ENCODE measurements at regions not wholly inside any gene's neighbourhood (a gene's known extent, or its start where the extent isn't known, plus 50 kb on each side); places are given as distances from the start of the nearest gene placed in this dataset.

DNA sequence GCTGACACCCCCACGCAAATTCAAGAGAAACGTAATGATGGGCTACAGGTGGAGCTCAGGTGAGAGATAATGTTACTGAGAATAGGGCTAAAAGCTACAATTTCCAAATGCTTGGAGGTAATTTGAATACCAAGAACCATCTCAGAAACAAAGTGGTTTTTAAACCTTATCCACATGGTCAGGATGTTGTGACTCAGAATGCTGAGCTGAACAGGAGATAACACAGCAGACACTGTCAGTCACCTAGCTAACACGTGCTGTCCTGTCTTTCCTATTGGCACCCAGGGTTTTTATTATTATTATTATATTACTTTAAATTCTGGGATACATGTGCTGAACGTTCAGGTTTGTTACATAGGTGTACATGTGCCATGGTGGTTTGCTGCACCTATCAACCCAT is 233.0 kb upstream of the MAF start:
- DNase-seq (ENCODE audit: low spot score), result no peak

DNA sequence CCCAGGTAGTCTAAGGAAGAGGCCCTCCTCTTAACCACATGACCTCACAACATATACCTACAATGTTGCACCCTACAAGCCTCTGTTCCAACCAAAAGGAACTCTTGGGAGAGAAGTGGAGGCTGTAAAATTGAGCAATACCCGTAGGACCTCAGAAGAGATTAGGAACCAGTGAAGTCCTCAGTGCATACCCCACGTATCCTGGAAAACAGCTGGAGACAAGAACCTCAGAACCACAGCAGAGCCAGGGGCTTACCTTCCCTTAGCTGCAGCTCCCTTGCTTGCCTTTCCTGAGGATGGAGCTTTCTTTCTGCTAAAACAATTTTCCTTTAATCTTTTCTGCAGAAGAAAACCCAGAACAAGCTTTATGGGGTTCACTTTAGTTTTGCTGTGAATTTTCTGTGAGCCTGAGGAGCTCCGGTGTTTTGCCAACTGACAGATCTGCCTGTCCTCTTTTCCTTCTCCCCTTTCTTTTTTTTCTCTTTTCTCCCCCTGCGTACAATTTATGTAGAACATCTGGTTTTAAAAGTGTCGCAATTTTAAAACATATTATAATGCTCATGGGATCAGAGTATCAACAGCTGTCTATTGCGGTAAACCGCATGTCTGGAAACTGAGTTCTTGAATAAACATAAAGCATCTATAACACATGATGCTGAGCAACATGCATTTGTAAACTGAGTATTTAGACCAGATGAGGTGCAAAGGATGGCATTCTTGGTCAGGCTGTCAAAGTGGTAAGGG is 226.4 kb upstream of the MAF start:
- no peak for DNase-seq (ENCODE audit: low spot score)

DNA sequence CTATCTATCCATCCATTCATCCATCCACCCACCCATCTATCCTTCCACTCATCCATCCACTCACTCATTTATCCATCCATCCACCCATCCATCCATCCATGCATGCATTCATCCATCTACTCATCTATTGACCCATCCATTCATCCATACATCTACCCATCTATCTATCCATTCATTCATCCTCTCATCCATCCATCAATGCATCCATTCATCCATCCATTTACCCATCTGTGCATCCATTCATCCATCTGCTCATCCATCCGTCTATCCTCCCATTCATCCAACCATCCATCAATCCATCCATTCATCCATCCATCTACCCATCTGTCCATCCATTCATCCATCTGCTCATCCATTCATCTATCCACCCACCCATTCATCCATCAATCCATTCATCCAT is 224.5 kb upstream of the MAF start:
- no peak for DNase-seq (ENCODE audit: low spot score)

DNA sequence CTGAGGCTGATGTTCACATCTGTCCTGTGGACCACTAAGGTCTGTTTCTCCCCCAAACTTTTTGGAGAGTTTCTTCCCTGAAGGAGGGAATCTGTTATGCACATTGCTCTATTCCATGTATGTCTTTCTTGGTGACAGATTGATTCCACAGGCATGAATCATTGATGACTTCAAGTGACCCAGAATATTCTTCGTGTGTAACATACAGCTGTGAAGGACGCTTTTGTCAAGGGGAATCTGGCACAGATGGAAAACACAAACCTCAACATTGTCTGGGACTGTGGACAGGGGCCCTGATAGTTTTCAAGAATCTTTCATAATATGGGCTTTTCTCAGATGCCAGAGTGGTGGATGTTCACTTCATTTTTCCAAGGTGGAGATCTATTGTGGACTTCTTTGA is 223.1 kb upstream of the MAF start:
- no peak for DNase-seq (ENCODE audit: low spot score)

DNA sequence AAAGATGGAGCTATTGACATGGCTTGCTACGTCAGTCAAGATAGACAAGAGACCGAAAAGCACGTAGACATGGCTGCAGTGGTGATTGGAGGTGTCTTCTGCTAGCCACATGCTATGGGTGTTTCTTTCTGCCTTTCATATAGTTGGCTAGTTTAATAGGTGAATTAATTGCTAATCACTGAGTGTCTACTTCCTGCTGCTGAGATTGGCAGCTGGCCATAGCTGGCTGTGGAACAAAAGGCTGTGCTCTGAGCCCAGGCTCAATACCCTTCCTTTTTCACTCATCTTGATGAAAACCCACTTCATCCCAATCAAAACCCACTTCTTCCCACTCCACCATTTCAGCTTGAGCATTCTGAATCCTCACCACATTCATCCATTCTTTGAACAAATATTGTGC is 221.4 kb upstream of the MAF start:
- DNase-seq (ENCODE audit: low spot score), result no peak

DNA sequence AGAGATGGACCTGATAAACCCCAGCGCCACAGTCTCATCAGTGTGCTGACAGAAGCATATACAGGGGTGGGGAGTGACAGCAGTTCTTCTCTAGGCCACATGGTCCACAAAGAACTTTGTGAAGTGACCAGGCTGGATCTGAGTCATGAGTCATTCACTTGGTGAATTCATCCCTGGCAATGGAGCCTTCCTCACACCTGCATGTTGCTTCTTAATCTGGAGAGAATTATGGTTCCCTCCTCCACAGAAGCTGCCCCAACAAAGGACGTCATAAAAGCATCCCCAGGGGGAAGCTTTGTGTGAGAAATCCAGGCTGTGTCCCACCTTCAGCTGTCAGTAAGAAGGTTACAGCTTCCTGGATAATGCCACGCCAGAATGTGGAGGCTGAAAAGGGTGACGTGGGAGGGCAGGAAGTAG is 215.6 kb upstream of the MAF start:
- DNase-seq (ENCODE audit: low spot score), result no peak

DNA sequence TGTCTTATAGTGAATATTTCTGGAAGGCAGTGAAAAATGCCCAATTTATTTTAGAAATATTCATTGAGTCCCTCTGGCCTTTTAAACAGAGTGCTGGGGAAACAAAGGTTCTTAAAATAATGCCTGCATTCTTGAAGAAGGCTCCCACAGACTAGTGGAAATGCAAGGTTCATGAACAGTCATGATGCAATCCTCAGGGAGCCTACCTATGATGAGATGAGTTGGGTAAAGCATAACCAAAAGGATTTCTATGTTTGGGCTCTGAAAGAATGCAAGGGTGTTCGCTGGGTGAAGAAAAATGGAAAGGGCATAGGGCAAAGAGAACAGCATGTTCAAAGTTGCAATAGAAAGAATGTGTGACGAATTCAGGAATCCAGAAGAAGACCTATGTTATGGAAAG is 214.5 kb upstream of the MAF start:
- no peak for DNase-seq (ENCODE audit: low spot score)

DNA sequence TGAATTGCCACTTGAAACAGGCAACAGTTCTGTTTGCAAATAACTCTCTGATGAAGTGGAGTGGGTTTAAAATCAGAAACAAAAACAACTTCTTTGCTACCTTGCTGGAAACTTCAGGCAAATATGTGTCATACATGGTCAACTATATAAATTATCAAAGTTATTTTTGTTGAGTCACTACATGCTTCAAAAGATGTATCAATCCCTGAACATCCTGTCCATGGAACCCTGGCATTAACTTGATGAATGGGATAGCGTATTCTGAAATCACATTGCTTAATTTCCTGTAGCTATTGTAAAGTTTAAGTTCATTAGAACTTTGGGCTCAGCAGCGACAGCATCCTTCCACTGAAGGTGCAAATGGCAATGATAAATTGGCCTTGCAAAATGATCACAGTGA is 213.6 kb upstream of the MAF start:
- DNase-seq (ENCODE audit: low spot score), result no peak

DNA sequence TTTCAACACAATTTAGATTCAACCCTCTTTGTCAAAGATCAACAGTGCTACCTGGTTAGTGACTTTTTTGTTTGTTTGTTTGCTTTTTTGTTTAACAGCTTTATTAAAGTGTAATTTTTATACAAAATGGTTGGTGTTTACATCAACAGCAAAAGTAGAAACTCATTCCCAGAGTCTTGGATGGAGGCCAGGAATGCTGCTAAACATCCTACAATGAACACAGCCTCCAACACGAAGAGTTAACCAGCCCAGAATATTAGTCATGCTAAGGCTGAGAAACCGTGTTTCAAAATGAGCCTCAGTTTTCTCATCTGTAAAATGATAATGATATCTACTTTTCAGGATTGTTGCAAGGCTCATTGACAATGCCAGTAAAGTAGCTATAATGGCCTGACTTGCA is 211.0 kb upstream of the MAF start:
- DNase-seq (ENCODE audit: low spot score), result no peak

DNA sequence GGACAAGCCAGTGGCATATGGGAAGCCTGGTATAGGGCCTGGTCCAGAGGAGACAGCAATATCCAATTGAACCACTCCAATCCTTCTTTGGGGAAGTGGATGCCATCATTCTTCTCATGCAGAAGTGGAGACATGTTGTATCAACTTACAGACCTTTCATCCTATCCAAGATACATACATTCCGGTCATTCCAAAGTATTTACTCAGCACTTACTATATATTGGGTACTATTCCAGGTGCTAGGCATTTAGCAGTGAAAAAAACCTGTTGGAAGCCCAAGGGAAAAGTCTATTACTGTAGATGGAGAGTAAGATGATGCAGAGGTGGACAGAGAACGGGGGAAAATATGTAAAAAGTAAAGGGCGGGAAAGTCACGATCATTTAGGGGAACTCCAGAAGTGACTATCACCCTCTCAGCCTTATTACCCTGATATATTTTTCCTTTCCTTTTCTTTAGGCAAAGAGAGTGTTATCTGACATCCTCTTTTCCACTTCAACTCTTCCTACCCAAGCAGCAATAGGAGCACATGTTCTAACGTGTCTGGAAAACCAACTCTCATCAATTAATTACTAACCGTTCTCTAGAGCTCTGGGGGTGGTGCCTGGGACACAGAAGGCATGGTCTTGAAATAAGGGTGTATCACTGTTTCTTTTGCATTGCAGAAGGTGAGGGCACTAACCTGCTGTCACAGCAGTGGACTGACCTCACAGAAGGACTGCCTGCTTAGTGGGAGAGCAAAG is 210.1 kb upstream of the MAF start:
- DNase-seq (ENCODE audit: low spot score), result no peak

DNA sequence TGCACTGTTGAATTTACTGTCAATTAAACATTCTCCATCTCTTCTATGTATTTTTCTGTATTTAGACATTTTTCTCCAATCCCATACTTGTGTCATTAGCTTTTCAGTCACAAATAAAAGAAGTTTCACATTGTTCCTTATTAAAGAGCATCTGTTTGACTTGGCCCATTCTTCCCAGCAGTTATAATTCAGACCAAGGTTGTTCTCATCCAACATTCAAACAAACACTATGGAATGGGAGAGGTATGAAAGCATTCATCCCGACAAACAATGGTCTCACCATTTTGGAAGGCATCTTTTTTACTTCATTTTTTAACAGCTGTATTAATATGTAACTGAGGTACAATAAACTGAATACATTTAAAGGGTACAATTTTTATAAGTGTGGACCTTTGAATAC is 208.8 kb upstream of the MAF start:
- no peak for DNase-seq (ENCODE audit: low spot score)

DNA sequence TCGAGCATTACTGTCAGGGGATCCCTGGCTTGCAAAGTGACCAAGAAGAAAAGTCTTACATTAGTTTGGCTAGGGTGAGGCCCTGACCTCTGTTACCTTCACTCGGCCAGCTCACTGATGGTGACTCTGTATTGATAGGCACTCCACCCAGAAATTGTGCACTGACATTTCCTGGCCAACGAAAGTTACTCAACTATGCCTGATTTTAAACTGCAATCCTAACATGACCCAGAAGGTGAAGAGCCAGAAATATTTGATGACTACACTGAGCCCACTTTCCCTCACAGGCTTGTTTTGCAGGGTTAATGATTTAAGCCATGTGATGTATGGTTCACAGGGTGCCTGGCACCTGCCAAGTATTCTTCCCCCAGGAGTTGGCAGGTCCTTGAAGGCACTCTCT is 208.2 kb upstream of the MAF start:
- no peak for DNase-seq (ENCODE audit: low spot score)

DNA sequence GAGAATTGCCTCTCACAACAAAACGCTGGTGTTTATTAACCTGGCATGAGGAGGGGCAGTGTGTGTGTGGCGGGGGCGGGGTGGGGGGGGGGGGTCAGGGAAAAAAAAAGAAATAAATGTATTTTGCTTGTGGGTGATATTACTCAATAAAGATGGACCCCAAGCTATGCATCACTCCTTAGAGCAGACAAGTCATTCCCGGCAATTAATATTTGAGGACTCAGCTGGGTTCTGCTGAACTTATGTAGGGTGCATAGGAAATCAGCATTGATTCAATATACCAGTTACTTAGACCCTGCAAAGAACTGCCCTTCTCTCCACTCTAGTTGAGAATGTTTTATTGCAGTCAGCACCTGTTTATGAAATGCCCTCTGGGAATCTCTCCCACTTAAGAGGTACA is 206.2 kb upstream of the MAF start:
- no peak for DNase-seq (ENCODE audit: low spot score)

DNA sequence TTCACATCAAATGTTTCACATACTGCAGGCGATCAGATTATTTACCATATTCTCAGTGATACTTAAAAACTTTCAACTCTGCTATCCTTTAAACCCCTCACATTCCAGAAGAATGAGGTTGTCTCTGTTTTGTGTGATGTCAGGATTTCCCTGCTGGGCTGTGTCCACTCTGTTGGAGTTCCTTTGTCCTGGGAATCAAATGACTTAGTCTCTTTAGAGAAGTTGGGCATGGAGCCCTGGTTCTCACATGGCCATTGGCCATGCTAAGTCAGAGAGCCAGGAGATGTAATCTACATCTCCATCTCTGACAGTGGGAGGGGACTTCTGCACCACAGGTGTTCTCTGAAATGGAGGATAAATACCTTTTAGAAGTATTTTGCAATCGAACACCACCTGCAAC is 205.1 kb upstream of the MAF start:
- DNase-seq (ENCODE audit: low spot score), result peak; percentile 30

DNA sequence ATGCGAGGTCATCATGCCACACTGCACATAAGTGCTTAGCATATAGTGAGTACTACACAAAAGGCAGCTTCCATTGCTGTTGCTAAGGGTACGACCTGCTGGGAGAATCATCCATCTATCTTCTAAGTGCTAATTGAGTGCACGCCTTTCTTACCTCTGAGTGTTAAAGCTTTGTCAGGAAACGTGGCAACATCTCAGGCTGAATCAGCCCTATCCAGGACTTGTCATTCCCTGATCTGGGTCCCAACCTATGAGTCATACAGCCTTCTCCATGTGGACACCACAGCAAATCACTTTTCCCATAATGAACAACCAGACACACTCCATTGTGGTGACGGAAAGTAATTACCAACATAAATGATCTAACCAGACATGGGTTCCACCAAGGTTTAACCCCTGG is 201.1 kb upstream of the MAF start:
- no peak for DNase-seq (ENCODE audit: low spot score)

DNA sequence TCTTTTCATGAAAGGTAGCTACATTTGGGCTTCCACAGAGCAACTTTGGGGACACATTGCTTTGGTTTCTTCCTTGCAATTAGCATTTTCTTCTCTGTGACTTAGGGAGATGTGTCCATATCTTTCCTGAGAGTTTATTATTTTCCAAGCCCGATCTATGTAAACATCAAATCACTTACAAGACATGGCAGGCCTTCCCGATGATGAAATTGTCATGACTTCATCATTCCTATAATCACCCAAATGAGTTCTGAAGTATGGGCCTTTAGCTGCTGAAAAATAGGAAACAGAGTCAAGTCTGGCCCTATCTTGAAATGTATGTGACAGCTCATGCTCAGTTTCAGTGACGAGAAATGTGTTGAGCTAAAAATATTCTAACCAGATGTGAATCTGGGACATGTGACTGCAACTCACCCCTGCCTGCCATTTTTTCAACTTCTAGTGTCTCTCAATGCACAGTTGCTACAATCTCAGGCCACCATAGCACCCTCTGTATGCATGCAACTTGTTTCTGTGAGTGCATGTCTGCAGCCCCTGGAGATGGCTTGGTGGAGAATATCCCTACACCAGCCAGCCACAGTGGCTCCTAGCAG is 199.6 kb upstream of the MAF start:
- no peak for DNase-seq (ENCODE audit: low spot score)

DNA sequence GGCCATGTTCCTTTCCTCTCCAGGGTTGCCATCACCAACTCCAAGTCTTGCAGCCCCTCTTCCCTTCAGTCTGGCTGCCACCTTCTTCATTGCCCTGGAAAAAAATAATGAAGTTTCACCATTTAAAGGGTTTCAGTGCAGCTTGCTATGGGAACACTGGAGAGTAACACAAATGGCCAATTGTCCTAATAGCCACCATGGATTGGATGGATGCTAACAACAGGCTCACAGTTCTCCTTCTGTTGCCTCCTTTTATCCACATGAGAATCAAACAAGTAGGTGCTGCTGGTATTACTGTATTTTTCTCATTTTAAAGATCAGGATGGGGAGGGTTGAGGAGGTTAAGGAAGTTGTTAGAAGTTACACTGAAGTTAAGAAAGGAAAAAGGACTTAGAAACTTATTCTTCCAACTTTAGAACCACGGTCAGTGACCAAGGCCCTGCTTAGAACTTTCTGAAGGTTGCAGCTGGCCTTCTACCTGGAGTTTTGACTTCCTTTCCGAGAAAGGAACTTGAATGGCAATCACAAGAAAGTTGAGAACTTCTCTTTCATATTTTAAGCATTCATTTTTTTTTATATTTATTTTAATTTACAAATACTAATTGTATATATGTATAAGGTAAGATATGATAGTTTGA is 198.0 kb upstream of the MAF start:
- peak; percentile 80 for DNase-seq (ENCODE audit: low spot score)

DNA sequence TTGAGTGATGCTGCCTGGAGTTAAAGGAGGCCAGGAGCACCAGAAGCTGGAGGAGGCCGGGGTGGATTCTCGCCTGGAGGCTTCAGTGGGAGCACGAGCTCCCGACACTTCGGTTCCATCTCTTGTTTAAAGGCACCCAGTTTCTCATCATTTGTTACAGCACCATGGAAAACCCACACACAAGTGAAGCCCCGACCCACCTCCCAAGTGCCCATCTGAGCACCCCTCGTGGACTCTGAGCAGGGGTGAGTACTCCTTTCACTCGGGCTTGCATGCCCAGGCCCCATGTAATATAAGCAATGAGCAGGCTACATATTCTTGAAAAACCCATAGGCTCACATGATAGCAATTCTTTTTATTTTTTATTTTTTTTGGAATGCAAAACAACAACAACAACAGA is 196.9 kb upstream of the MAF start:
- no peak for DNase-seq (ENCODE audit: low spot score)

DNA sequence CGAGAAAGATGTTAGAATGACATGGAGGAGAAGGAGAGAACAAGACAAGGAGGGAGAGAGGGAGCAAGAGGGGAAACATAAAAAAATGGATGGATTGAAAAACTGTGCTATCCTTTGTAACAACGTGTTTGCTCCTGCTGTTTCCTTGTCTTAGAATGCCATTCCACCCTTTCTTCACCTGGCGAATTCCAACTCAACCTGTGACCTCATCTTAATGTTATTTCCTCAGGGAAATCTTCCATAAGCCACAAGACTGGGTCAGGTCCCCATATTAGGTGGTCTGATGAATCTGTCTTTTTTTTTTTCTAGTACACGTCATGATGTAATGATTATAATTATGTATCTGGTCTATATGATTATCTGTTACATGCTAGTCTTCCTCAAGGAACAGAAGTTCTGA is 195.0 kb upstream of the MAF start:
- no peak for DNase-seq (ENCODE audit: low spot score)

DNA sequence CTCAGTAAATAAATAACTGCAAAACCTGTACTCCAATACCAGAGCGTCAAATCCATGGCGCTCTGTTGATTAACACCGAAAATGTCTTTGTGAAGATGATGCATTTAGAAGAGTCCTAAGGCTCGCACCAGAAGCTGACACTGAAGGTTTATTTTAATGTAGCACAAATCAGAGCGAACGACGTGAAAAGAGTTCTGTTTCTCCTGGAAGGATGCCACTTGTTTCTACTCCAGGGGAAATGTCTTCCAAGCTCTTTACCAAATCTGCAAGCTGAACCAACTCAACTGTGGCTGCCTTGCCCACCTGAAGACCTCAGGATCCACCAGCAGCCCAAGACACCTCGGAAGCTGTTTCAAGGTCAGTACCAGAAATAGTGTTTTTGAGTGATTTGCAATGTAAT is 194.4 kb upstream of the MAF start:
- no peak for DNase-seq (ENCODE audit: low spot score)

DNA sequence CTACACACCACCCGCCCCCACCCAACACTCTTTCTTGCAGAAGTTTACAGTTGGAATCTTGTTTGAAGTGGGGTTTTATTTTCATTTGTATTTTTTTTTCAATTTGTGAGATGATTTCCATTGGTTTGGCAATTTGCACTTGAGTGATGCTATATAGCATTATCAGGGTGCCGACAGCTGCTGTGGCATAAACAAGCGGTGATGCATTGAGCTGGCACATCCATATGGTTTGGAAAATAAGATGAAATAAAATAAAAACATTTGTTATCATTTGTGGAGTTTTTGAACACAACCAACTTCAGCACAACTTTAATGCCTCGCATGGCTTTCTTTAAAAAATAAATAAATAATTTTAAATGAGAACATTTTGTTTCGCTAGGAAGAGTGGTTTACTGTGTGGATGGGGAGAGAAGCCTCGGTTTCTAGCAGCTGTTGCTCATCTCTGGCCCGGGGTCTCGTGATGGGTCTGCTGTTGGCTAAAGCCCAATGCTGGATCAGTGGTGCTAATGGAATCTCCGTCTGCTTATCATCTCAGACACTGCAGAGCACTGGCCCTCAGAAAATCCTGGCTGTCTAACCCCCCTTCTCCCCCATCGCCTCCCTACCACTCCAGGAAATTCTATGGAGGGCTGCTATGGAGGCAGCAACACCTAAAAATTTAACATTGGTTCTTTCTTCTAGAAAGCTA is 192.3 kb upstream of the MAF start:
- no peak for DNase-seq (ENCODE audit: low spot score)

DNA sequence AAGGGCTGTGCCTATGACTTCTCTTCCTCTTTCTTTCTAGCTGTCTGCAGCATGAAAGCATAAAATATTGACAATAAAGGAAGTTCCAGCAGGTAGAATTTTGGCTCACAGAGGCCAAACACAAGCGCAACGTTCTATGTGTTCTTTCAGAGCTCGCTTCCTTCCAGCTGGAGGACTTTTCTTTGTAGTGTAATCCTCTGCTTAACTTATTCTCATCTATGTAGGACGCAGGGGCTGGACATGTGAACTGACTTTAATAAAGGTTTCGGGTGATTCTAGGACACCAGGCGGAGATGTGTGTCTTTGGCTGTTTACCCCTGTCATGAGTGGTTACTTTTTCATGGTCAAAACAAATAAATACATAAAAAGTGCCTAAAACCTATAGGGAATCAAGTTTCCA is 191.5 kb upstream of the MAF start:
- DNase-seq (ENCODE audit: low spot score), result no peak

DNA sequence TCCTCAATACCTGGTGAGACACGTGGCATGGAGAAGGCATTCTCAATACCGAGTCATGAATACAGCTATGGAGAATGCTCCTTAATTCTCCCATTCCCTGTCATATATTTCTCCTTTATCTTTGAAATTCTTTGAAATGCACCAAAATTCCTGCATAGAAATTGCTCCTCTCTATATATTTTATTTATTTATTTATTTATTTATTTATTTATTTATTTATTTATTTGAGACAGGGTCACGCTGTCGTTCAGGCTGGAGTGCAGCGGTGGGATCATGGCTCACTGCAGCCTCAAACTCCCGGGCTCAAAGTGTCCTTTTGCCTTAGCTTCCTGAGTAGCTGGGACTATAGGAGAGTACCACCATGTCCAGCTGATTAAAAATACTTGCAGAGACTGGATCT is 190.3 kb upstream of the MAF start:
- no peak for DNase-seq (ENCODE audit: low spot score)

Measured in pons (tissue), 1 donor.